ENCODE measurements at regions not wholly inside any gene's neighbourhood (a gene's known extent, or its start where the extent isn't known, plus 50 kb on each side); places are given as distances from the start of the nearest gene placed in this dataset.
"Not testable (repeated sequence)": the region's sequence is repeated elsewhere in the genome, so short reads cannot be mapped to it uniquely, and the experiment has no call there.

- no peak for DNase-seq (ENCODE audit: low spot score)
Observed at GRCh38 chr4:13984991-13985800, 357.7 kb upstream of the BOD1L1 start.

- DNase-seq (ENCODE audit: low spot score) = no peak
Observed at GRCh38 chr4:13985837-13986236, 358.3 kb upstream of the BOD1L1 start.

DNA sequence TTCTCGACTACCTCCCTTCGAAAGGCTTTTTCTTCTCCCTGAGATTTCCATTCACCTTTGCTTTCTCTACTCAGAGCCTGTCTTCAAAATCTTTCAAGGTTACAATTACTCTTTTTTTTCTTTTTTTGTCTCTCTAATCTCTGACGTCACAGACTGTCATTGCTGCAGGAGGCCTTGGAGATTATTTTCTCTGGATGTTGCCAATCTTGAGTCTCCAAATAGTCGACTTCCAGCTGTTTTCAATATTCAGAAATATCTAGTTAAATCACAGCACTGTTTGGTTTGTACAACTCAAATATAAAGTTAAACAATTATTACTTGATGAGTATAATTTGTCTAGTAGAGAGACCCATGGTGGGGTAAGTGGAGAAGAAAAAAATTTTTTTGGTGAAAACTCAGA, 359.0 kb upstream of the BOD1L1 start:
- DNase-seq (ENCODE audit: low spot score) = no peak

GRCh38 chr4:13988353-13989305, 361.1 kb upstream of the BOD1L1 start:
- peak; percentile 44 for DNase-seq (ENCODE audit: low spot score)

GRCh38 chr4:13989501-13989900, 362.0 kb upstream of the BOD1L1 start:
- DNase-seq (ENCODE audit: low spot score) = no peak

DNA sequence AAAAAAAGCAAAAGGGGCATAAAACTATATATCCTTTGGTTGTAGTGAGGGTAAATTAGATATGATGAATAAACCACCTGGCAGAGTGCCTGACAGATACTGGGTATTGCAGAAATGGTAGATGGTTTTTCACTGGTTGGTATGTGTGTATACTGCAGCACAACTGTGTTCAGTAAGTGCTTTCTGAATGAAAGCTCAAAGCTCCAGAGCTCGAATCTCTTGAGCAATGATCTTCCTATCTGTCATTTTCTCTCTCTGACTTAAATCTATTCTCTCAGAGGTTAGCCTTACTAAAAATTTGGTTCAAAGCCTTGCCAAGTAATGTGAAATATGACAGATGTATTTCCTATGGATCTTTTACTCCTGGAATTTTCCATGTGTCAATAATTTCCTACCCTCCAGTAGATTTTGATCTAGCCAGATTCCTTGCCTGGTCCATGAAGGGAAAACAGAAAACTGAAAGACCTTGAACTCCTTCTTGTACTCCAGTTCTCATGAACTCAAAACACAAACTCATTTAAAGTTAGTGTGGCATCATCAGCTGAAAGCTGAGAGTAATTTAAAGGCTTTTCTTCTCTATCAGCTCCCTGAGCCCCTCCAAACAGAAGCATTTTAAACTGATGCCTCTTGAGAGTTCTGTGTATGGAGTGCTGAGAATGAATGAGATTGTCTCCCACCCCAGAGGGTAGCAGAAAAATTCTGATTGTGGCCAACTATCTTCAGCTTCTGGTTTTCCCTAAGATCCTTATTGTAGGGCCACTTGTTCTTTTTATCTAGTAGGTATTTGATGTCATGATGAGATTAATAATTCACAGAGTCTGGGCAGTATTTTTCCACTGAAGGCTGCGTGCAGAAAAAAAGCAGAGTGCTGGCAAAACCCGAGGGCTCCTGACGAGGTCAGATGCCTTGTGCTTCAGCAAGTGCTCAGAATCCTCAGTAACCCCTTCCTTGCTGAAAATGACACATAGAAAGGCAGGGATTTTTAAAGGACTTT, 363.4 kb upstream of the BOD1L1 start:
- no peak for DNase-seq (ENCODE audit: low spot score)

DNA sequence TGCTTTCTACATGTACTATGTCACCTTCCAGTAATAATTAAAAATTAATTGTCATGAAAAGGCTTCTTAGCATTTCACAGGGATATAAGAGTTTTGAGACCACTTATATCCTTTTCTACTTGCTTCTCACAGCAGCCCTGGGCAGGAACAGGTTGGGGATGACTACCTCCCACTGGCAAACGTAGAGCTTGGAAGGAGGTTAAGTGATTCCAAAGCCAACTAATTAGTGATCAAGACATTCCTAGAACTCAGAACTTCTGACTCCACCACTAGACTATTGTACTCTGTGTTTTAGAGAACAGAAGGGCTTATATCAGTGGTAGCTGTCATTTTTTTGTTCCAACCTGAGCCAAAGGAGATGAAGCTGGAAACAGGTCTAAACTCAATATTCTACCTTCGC, 364.5 kb upstream of the BOD1L1 start:
- no peak for DNase-seq (ENCODE audit: low spot score)

DNA sequence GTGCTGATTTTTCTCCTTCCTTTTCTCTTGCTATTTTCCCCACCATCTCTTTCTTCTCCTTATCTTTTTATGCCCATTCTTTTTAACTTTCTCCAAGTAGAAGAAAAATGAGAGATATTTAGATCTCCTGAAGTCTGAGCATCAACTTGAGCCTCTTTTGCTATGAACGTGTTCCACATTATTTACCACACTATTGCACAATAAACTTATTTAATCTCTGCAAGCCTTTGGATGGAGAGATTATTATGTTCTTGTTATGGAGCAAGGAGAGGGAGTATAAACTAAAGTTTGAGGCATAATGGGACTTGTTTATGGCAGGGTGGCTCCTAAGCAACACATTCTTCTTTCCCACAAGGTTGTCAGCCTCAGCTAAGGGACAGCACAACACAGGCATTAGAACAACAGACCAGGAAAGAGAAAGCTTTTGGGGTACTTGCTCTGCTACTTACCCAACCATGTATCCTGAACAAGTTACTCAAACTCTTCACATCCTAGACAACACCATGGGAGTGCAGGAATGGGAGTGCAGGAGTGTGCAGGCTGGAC, 365.5 kb upstream of the BOD1L1 start:
- no peak for DNase-seq (ENCODE audit: low spot score)

DNA sequence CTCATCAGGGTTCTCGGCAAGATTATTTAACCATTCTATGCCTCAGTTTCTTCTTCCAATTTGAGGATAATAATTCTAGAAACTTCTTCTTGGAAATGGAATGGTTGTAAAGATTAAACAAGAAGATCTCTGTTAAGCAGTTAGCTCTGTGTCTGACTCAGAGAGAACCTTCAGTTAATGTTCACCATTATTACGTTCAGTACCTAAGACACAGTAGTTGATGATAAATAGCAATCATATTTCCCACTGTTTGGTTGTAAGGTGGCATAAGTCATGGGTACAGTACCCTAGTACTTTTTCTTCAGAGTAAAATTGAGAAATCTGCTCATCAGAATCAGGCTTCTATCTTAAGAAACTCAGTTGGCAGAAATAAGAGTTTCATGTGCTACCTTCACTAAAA, 366.5 kb upstream of the BOD1L1 start:
- no peak for DNase-seq (ENCODE audit: low spot score)

GRCh38 chr4:13998850-13999445, 371.4 kb upstream of the BOD1L1 start:
- DNase-seq (ENCODE audit: low spot score) = no peak

GRCh38 chr4:14000091-14000814, 372.7 kb upstream of the BOD1L1 start:
- no peak for DNase-seq (ENCODE audit: low spot score)

- DNase-seq (ENCODE audit: low spot score) = not testable (repeated sequence)
Observed at GRCh38 chr4:14002331-14002730, 374.8 kb upstream of the BOD1L1 start.

DNA sequence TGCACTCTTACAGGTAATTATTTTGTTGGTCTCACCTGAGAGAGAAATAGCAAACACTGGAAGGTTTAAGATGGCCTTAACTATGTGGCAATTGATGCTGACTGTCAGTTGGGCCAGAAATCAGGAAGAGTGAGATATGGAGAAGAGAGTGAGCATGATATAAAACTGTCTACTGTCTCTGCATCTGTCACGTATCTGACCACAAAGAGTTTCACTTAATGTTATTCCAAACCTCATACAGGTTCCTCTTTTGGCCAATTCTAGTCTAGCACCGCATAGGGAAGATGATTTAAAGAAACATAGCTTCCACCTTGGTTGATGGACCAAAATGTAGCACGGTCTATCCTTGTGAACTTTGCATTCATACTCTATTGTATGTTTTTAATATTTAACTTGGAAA, 381.0 kb upstream of the BOD1L1 start:
- no peak for DNase-seq (ENCODE audit: low spot score)

- no peak for DNase-seq (ENCODE audit: low spot score)
Observed at GRCh38 chr4:14018191-14018853, 390.8 kb upstream of the BOD1L1 start.

DNA sequence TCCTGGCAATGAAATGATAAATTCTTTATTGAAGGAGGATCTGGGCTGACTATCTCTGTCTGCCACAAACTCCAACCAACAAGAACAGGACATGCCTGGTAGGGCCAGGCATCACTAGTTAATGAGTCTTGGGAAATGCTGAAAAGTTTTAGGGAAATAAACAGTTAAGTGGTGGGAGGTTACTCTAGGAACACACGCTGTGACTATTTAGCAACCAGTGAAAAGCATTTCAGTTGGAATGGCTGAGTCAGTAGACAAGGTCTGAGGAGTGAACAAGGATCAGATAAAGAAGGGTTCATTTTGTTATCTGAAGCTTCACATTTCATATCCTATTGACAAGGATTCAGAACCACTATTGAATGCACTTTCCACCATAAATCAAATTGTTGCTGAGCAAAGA, 394.9 kb upstream of the BOD1L1 start:
- no peak for DNase-seq (ENCODE audit: low spot score)

- no peak for DNase-seq (ENCODE audit: low spot score)
Observed at GRCh38 chr4:14023036-14023435, 395.5 kb upstream of the BOD1L1 start.

- DNase-seq (ENCODE audit: low spot score) = no peak
Observed at GRCh38 chr4:14023896-14024295, 396.4 kb upstream of the BOD1L1 start.

DNA sequence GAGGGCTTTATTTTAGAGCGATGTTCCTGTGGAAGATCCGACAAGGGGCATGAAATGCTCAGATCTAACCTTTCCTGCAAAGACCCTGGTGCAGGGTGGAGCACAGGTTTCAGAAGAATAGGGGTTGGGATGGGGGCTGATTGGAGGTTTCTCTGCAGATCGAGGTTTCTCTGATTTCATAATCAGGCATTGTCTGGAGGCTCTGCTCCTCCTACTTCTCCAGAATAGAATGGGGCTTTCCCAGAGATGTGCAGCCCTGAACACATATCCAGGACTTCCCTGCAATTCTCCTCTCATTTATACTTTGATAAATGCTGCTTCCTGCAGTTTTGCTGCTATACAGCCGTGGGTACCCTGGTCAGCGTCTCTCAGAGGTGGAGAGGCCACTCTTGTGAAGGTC, 397.6 kb upstream of the BOD1L1 start:
- DNase-seq (ENCODE audit: low spot score) = no peak

- DNase-seq (ENCODE audit: low spot score) = no peak
Observed at GRCh38 chr4:14025891-14026290, 398.4 kb upstream of the BOD1L1 start.

GRCh38 chr4:14028862-14029261, 401.3 kb upstream of the BOD1L1 start:
- DNase-seq (ENCODE audit: low spot score) = no peak
